ENCODE measurements at regions not wholly inside any gene's neighbourhood (a gene's known extent, or its start where the extent isn't known, plus 50 kb on each side); places are given as distances from the start of the nearest gene placed in this dataset.
A peak's percentile ranks its signal among the peaks of the same experiment; 100 is the strongest.

DNA sequence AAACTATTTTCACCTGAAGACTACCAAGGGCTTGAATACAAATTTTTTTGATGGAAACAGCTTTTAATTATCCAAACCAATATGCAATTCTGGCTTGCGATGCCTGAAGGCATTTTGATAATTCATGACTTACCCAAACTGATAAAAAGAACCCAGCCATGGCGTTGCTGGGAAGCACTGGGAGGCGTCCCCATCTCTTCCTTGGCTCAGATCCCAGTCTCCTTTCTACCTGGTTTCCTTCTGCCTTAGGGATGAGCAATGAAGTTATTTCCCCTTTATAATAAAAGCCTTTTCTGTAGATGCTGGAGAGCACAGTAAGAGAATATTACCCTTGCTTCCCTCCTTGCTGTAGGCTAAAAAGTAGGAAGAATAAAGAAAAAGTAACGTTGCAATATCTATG, 129.1 kb upstream of the ANK3 start:
- TF ChIP-seq CTCF (IDR thresholded peaks at IDR 0.05) (no peak), POLR2A (IDR thresholded peaks at IDR 0.05) (no peak)
- 76 to 85% methylated on average over 4 of the region's 4 CpGs for WGBS, 2 donors
- no peaks in the 10 kb centered on the region for H3K4me1 ChIP-seq
- no peak overlapping the region for H3K27ac ChIP-seq
- no peak for DNase-seq
- H3K27me3 ChIP-seq: no peaks in the 10 kb centered on the region
- H3K9me3 ChIP-seq: no peaks in the 10 kb centered on the region
- H3K36me3 ChIP-seq (ENCODE audit: low read depth, missing control alignments): no peaks in the 10 kb centered on the region
- H3K4me3 ChIP-seq: no peak overlapping the region
- intact Hi-C loops (cut with DNase I; ENCODE audit: low total_unique reads): no loop called here

GRCh38 chr10:60517805-60518204, 128.1 kb upstream of the ANK3 start:
- 84 to 95% methylated on average over 3 of the region's 3 CpGs for WGBS, 2 donors
- TF ChIP-seq CTCF (IDR thresholded peaks at IDR 0.05): no peak
- no peak for TF ChIP-seq POLR2A (IDR thresholded peaks at IDR 0.05)
- no peaks in the 10 kb centered on the region for H3K36me3 ChIP-seq (ENCODE audit: low read depth, missing control alignments)
- H3K4me1 ChIP-seq: no peaks in the 10 kb centered on the region
- no peaks in the 10 kb centered on the region for H3K27me3 ChIP-seq
- no peak overlapping the region for H3K4me3 ChIP-seq
- no peaks in the 10 kb centered on the region for H3K9me3 ChIP-seq
- H3K27ac ChIP-seq: no peak overlapping the region
- no peak for DNase-seq
- intact Hi-C loops (cut with DNase I; ENCODE audit: low total_unique reads): no loop called here

DNA sequence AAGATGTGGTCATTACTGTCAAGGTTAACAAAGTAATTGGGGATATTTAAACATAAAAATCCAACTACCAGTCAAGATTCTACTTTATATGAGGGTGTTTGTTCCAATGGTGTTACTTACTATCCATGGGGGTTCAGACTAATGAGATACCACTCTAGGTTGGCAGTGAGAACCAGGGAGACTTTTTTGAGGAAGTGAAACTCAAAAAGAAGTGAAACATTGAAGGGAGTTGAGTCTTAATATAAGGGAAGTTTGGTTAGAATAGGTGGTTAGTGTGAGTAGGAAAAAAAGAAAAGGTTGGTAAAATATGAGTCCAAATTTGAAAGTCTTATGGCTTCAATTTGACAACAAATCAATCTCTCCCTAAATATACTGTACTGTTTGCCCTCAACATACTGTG, 123.6 kb upstream of the ANK3 start:
- H3K36me3 ChIP-seq (ENCODE audit: low read depth, missing control alignments): no peaks in the 10 kb centered on the region
- H3K27ac ChIP-seq: no peak overlapping the region
- no peak for TF ChIP-seq CTCF (IDR thresholded peaks at IDR 0.05)
- TF ChIP-seq POLR2A (IDR thresholded peaks at IDR 0.05): no peak
- intact Hi-C loops (cut with DNase I; ENCODE audit: low total_unique reads): no loop called here
- no peak for DNase-seq
- no peak overlapping the region for H3K4me3 ChIP-seq
- H3K9me3 ChIP-seq: no peaks in the 10 kb centered on the region
- no peaks in the 10 kb centered on the region for H3K4me1 ChIP-seq
- H3K27me3 ChIP-seq: no peaks in the 10 kb centered on the region

DNA sequence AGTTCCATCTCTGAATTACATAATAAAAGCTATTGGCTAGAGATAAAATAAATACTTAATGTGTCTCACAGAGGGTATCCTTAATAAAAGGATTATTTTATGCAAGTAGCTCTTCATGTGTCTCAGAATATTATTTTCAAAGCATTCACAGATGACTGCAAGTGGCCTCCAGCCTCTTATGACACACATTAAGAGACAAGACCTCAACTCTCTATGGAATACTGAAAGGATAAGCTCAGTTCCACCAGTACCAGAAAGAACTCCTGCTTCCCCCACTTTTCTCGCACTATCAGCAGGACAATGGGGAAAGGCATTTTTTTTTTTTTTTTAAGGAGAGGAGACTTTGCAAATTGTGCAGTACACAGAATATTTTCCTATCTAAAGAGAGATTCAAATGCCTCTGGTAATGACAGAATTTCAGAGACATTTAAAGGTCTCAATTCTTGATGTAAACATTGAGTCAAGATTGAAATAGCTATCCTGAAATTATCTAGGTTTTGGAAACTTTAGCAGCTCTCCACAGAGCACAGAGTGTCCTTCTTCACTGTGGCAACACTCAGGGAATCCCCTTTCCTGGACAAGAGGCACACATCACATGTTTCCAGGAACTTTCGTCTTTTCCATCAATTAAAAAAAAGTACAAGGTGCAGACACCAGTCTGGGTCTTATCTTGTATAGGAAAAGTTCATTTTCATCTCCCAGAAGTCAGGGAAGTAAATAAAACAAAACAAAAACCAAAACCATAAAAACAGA, 122.0 kb upstream of the ANK3 start:
- intact Hi-C loops (cut with DNase I; ENCODE audit: low total_unique reads): no loop called here
- H3K9me3 ChIP-seq: no peaks in the 10 kb centered on the region
- no peaks in the 10 kb centered on the region for H3K4me1 ChIP-seq
- WGBS, 2 donors: 44 to 45% methylated on average over 2 of the region's 2 CpGs
- peak; percentile 22 for DNase-seq
- H3K27me3 ChIP-seq: no peaks in the 10 kb centered on the region
- H3K27ac ChIP-seq: peak overlapping the region; percentile 9 to 33
- no peak overlapping the region for H3K4me3 ChIP-seq
- no peaks in the 10 kb centered on the region for H3K36me3 ChIP-seq (ENCODE audit: low read depth, missing control alignments)
- TF ChIP-seq CTCF (IDR thresholded peaks at IDR 0.05): no peak
- TF ChIP-seq POLR2A (IDR thresholded peaks at IDR 0.05): no peak

DNA sequence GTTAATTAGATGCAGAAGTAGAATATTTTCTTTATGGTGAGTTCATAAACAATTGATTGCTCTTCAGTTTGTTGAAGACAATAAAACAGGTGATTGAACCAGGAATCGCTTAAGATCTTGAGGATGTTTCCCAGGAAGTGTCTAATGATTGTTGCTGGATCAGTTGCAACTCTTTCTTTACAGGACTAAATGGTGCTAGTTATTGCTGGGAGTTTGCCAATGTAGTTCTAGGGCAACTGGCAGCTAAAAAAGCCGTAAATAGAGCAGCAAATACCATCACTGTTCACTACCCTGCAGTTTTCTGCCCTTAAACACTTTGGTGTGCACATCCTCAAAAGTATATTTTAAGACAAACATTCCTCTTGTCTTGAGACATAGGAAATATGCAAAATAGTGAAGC, 119.2 kb upstream of the ANK3 start:
- whole genome bisulfite sequencing, 2 donors: 74 to 85% methylated on average over 2 of the region's 2 CpGs
- no peak for DNase-seq
- Histone ChIP-seq H3K36me3 (ENCODE audit: low read depth, missing control alignments) (no peaks in the 10 kb centered on the region), H3K27ac (no peak overlapping the region), H3K9me3 (no peaks in the 10 kb centered on the region), H3K4me1 (no peaks in the 10 kb centered on the region), H3K4me3 (no peak overlapping the region), H3K27me3 (no peaks in the 10 kb centered on the region)
- intact Hi-C loops (cut with DNase I; ENCODE audit: low total_unique reads): no loop called here
- TF ChIP-seq CTCF (IDR thresholded peaks at IDR 0.05) (no peak), POLR2A (IDR thresholded peaks at IDR 0.05) (no peak)
